Subcutaneous abdominal adipose tissue (tissue), 5 donors: ENCODE measurements at regions not wholly inside any gene's neighbourhood (a gene's known extent, or its start where the extent isn't known, plus 50 kb on each side); places are given as distances from the start of the nearest gene placed in this dataset.

ENCODE experiments used
- H3K27ac ChIP-seq: one replicate; pipeline ENCODE4 v1.7.0; 2013; ENCODE audit warnings: low read depth, mild to moderate bottlenecking, inconsistent platforms, low read length, moderate library complexity
- H3K27me3 ChIP-seq, 5 donors: one replicate each; pipeline ENCODE4 v1.7.0; 2013; ENCODE audit warnings: low read length in 5 of 5, inconsistent platforms in 1 of 5; ENCODE audit not compliant: control insufficient read depth in 5 of 5, insufficient read depth in 4 of 5
- H3K36me3 ChIP-seq, 5 donors: one replicate each; pipeline ENCODE4 v1.7.0; 2013; ENCODE audit warnings: low read length in 5 of 5; ENCODE audit not compliant: control insufficient read depth in 5 of 5, insufficient read depth in 5 of 5
- H3K4me1 ChIP-seq, 5 donors: one replicate each; pipeline ENCODE4 v1.7.0; 2013; ENCODE audit warnings: low read length in 5 of 5, mild to moderate bottlenecking in 3 of 5, moderate library complexity in 1 of 5; ENCODE audit not compliant: control insufficient read depth in 5 of 5, insufficient read depth in 5 of 5
- H3K4me3 ChIP-seq, 5 donors: one replicate each; pipeline ENCODE4 v1.7.0; 2013; ENCODE audit warnings: low read length in 5 of 5, low read depth in 1 of 5
- H3K9ac ChIP-seq, 5 donors: one replicate each; pipeline ENCODE4 v1.7.0; 2013; ENCODE audit warnings: low read length in 5 of 5, mild to moderate bottlenecking in 4 of 5, moderate library complexity in 3 of 5
- H3K9me3 ChIP-seq, 5 donors: one replicate each; pipeline ENCODE4 v1.7.0; 2013; ENCODE audit warnings: low read length in 5 of 5; ENCODE audit not compliant: control insufficient read depth in 5 of 5
- donor health status: healthy.
- donor health status: healthy.
- donor health status: healthy.
- donor health status: healthy.
- donor health status: healthy.

DNA sequence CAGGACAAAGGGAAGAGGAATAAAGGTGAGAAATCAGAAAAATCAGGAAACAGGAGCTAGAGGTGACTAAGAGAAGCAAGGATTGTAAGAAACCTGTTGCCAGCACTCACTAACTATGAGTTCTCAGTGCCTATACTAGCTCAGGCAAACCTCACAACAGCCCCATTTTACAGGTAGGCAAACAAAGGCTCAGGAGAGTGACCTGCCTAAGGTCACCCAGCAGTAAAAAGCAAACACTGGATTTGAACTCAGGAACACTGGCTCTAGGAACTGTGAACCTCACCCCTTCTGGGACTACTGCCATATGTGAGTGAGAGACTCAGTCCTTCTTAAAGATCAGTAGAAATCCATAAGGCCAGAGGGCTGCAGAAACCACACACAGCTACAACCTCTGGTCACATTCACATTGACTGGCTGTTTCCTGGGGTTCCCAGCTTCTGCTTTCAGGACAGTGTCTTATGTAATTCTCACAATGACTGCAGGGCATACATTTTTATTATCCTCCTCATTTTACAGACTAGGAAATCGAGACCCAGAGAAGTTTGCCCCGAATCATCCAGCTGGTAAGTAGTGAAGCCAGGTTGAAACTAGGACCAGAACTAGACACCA is 80.7 kb upstream of the MAFB start:
- Histone ChIP-seq H3K27ac (no peak overlapping the region), H3K4me1 (peaks cover 2 to 46% (median 22%) of the 10 kb centered on the region in 5 donors), H3K27me3 (no peaks in the 10 kb centered on the region), H3K36me3 (no peaks in the 10 kb centered on the region), H3K4me3 (no peak overlapping the region), H3K9me3 (no peaks in the 10 kb centered on the region), H3K9ac (no peak overlapping the region)

DNA sequence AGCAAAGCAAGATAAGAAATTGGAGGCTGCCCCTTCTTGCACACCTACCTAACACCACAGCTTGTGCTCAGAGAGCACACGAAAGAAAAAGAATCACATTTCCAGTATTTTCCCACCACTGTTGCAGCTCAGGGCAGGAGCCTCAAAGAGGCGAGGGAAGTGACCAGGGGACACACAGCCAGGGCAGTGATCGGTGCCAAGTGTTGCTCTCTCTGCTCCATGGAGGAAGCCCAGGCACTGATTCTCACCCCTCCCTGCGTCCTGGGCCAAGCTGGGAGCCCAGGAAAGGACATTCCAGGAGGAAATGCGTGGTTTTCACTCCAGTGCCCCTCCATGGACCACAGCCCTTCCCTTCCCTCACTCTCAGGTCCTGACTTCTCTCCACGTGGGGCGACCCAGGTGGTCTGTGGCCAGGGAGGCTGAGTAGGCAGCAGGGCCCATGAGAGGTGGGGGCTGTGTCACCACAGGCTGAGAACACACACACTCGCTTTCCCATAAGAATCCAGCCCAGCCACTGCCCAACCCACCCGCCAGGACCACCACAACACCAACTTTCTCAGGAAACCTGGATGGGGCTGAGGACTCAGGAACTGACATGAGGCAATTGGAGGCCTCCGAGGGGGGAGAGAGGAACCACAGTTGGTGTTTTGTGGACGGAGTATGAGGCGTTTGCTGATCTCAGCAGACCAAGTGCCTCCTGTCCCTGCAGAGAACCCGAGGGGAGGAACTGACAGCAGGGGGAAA is 81.7 kb upstream of the MAFB start:
- H3K27me3 ChIP-seq, result no peaks in the 10 kb centered on the region
- H3K27ac ChIP-seq, result peak overlapping the region; percentile 23
- H3K4me1 ChIP-seq, result peaks cover 2 to 43% (median 22%) of the 10 kb centered on the region in 5 donors

DNA sequence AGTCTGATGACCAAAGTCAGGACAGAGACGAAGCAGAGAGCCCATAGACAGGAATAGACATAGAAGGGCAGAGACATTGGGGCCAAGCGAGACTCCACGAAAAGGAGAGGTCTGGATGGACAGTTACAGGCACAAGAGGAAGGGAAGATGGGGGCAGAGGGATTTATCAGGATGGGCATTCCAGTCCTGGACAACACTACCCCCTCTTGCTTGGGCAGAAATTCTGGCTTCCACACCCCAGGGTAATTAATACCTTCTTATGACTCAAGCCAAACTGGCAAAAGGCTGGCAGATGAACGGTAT is 82.2 kb upstream of the MAFB start:
- Histone ChIP-seq H3K9ac (no peak overlapping the region), H3K36me3 (no peaks in the 10 kb centered on the region), H3K4me1 (peaks cover 2 to 41% (median 22%) of the 10 kb centered on the region in 5 donors), H3K27me3 (no peaks in the 10 kb centered on the region), H3K27ac (no peak overlapping the region), H3K4me3 (no peak overlapping the region), H3K9me3 (no peaks in the 10 kb centered on the region)

More for the DNA sequence above, 81.7 kb upstream of the MAFB start:
- Histone ChIP-seq H3K36me3 (no peaks in the 10 kb centered on the region), H3K9me3 (no peaks in the 10 kb centered on the region), H3K4me3 (no peak overlapping the region), H3K9ac (no peak overlapping the region)

DNA sequence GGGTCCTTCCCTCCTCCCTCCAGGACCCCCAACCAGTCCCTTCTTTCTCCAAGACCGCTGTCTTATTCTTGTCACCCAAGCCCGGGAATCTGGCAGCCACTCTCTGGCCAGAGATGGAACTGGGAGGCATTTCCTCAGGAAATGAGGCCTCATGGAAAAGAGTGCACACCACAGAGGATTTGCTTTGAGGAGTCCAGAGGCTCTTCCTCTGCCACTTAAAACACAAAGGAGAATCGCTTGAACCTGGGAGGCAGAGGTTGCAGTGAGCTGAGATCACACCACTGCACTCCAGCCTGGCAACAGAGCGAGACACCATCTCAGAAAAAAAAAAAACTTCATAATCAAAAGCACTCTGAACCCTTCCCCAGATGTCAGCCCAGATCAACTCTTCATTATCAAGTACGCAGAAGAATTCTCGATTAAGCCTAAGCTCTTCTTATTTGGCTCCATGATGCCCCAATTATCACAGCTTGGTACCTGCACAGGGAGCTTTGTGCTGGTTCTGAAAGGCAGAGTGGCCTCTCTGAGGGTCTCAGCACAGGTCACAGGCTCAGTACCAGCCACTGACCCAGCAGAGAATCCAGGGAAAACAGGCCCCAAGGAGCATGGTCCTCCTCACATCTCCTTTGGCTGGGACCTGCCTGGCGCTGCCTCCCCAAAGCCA is 82.9 kb upstream of the MAFB start:
- H3K36me3 ChIP-seq, result no peaks in the 10 kb centered on the region
- no peaks in the 10 kb centered on the region for H3K9me3 ChIP-seq

DNA sequence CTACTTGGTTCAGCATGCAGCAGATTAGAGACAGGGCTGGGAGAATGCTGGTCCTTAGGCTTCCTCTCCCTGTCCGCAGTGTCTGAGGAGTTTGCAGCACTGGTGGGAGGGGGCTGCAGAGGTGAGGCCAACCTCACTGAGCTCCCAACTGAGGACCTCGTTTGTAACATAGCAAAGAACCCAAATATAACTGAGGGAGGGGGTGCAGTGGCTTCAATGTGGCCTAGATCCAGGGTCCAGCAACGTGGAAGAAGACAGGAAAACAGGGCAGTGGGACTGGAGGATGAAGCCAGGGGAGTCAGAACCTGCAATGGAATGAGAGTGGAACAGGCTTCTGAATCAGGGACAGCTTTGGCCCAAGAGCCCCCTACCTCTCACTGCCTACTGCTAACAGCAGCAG is 84.3 kb upstream of the MAFB start:
- Histone ChIP-seq H3K4me1 (peaks cover 2 to 42% (median 29%) of the 10 kb centered on the region in 5 donors), H3K27me3 (no peaks in the 10 kb centered on the region)

More for the DNA sequence above, 82.9 kb upstream of the MAFB start:
- Histone ChIP-seq H3K4me1 (peaks cover 2 to 41% (median 27%) of the 10 kb centered on the region in 5 donors), H3K9ac (no peak overlapping the region), H3K4me3 (no peak overlapping the region), H3K27ac (no peak overlapping the region), H3K27me3 (no peaks in the 10 kb centered on the region)

DNA sequence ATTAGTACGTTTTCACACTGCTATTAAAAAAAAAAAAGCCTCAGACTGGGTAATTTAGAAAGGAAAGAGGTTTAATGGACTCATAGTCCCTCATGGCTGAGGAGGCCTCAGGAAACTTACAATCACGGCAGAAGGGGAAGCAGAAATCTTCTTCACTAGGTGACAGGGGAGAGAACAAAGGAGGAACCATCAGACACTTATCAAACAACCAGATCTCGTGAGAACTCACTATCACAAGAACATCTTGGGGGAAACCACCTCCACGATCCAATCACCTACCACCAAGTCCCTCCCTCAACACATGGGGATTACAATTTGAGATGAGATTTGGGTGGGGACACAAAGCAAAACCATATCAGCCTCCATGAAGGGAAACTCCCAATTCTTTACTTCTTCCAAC is 85.2 kb upstream of the MAFB start:
- Histone ChIP-seq H3K27ac (no peak overlapping the region), H3K9me3 (no peaks in the 10 kb centered on the region), H3K9ac (no peak overlapping the region), H3K36me3 (no peaks in the 10 kb centered on the region), H3K27me3 (no peaks in the 10 kb centered on the region), H3K4me1 (peaks cover 2 to 48% (median 29%) of the 10 kb centered on the region in 5 donors), H3K4me3 (no peak overlapping the region)

More for the DNA sequence above, 84.3 kb upstream of the MAFB start:
- H3K9ac ChIP-seq, result no peak overlapping the region
- H3K27ac ChIP-seq, result no peak overlapping the region
- H3K9me3 ChIP-seq, result no peaks in the 10 kb centered on the region
- no peak overlapping the region for H3K4me3 ChIP-seq
- no peaks in the 10 kb centered on the region for H3K36me3 ChIP-seq

DNA sequence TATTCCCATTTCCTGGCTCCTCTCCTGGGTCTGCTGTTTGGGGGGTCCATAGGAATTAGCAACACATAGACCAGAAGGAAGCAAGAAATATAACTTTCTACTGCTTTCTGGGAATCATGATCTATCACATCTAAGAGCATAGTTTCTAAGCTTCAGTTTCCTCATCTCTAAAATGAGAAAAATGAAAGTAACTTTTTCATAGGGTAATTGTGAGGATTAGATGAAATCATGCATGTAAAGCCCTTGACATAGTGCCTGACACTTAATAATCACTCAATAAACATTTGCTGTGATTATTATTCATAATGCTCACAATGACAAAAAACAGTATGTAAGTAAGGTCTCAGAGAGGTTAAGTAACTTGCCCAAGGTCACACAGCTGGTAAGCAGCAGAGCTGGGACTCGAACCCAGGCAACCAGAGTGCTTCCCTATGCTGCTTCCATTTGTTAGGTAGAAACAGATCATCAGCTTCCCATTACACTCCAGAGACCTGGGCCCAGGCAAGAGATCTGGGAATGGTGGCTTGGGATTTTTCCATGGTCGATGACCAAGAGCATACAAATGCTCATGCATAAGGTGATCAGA is 86.6 kb upstream of the MAFB start:
- no peak overlapping the region for H3K27ac ChIP-seq
- H3K36me3 ChIP-seq, result no peaks in the 10 kb centered on the region
- no peak overlapping the region for H3K9ac ChIP-seq
- H3K27me3 ChIP-seq, result no peaks in the 10 kb centered on the region
- H3K4me1 ChIP-seq, result peaks cover 2 to 37% (median 24%) of the 10 kb centered on the region in 5 donors
- no peaks in the 10 kb centered on the region for H3K9me3 ChIP-seq
- H3K4me3 ChIP-seq, result no peak overlapping the region

DNA sequence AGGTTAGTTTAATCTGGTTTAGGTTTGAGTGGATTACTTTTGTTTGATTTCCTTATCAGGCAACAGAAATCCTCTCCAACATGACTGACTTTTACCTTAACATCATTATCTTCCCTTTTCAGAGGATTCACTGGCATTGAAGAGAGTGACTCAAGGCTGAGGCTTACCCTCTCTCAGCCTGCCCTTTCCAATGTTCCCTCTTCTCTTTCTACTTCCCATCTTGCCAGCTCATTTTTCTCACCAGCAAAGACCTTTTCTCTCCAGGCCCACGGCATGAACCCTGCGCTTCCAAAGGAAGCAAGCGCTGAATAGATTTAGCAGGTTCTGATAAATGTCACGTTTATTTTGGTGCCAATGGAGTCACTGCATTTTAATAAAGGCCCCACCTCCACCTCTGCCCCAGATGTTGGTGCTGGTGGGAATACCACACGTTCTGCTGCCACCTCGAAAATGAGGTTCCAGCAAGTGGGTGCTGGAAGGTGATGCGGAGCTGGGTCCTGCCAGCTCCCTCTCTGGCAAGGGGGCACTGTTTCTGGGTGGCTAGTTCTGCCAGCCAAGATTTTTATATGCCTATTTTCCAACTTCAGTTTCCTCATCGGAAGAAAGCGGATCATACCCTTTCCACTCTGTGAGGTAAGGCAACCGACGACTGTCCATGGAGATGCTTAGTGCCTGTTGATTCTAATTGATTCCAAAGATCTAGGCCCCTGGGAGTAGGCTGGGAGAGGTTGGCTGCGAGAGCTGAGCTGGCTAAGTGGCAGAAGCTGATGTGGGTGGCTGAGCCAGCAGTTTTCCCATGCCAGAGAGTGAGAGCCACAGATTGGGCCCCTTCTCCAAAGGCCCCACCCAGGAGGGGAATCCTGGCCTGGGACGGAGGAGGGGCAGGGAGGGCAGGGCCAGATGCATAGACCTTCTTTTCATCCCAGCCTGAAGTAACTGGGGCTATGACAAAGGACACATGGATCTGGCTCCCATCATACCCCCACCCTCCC is 87.7 kb upstream of the MAFB start:
- Histone ChIP-seq H3K27me3 (no peaks in the 10 kb centered on the region), H3K9ac (no peak overlapping the region), H3K4me3 (no peak overlapping the region), H3K4me1 (peaks cover 0 to 35% (median 23%) of the 10 kb centered on the region in 5 donors), H3K36me3 (no peaks in the 10 kb centered on the region), H3K9me3 (no peaks in the 10 kb centered on the region), H3K27ac (no peak overlapping the region)

DNA sequence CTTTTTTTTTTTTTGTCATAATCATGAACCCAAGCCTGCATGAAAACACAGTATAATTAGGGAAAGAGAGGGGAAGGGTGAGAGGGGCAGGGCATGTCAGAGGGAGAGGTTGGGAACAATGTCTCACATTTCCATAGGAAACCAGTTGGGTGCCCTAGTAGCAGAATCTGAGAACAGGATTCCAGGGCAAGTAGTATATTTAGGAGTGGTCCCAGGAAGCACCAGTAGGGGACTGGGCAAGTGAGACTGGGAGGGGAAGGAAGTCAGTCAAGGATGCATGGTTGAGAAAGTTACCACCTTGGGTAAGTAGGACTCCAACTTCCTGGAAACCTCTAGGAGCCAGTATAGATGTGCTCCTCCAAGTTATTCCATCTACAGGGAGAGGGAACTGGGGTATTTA is 88.6 kb upstream of the MAFB start:
- Histone ChIP-seq H3K27me3 (no peaks in the 10 kb centered on the region), H3K4me1 (peaks cover 0 to 37% (median 20%) of the 10 kb centered on the region in 5 donors), H3K36me3 (no peaks in the 10 kb centered on the region), H3K9ac (no peak overlapping the region), H3K27ac (no peak overlapping the region), H3K4me3 (no peak overlapping the region), H3K9me3 (no peaks in the 10 kb centered on the region)
